ENCODE measurements at regions not wholly inside any gene's neighbourhood (a gene's known extent, or its start where the extent isn't known, plus 50 kb on each side); places are given as distances from the start of the nearest gene placed in this dataset.

DNA sequence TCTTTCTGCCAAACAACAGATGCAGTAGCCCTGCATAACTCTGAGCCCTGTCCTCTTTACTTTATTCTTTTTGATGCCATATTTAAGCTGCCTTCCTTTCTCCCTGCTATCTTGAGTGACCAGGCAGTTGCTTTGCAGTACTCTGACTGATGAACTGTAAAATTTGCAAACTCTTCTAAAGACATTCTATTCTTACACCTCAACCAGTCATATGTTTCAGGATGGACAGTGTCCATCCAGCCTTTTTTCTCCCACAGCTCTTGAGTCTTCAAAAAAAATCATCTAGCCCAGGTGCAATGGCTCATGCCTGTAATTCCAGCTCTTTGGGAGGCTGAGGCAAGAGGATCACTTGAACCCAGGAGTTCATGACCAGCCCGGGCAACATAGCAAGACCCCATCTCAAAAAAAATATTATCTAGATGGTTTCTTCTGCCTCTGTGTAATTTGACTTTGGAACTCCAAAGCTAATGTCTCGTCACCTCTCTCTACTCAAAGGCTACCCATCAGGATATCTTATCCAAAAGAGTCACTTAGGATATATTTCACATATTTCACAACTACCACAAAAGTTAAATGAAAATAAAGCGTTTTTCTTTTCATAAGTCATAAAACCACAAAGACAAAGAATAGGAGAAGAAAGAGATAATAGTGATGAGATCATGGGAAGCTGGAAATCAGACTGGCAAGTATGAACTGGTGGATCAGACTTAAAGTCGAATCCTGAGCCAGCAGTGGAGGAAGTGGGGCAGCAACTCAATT is 54.6 kb upstream of the IPO9 start:
- DNase-seq, result no peak

DNA sequence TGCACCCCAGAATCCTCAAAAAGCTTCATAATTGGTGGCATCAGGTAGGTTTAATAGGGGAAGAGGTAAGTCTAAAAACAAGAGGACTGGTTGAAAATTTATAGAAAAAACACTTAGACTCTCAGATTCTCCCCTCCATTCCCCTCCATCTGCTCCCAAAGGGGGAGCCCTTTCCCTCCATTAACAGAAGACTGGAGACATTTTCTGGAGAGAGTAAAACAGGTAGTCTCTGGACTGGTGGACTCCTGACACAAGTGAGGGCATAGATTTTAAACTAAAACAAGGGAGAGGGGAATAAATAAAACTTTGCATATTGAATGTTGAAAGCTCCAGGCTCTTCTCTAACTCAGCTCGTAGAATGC is 54.0 kb upstream of the IPO9 start:
- DNase-seq, result no peak

DNA sequence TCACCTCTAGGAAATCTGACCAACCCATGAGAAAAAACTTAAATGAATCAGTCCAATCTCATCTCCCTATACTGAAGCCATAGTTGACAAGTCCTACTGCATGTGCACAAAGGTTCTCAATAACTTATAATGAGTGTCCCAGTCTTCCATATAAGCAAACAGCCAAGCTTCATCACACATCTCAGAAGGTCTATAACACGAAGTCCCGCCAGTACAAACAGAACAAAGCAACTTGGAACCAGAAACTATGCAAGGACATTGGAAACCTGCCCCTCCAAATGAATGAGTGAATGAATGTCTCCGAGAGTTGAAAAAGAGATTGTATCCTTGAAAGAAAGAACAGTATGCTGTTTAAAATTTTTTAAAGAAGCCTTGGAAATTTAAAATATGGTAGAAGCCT is 53.6 kb upstream of the IPO9 start:
- DNase-seq, result no peak

DNA sequence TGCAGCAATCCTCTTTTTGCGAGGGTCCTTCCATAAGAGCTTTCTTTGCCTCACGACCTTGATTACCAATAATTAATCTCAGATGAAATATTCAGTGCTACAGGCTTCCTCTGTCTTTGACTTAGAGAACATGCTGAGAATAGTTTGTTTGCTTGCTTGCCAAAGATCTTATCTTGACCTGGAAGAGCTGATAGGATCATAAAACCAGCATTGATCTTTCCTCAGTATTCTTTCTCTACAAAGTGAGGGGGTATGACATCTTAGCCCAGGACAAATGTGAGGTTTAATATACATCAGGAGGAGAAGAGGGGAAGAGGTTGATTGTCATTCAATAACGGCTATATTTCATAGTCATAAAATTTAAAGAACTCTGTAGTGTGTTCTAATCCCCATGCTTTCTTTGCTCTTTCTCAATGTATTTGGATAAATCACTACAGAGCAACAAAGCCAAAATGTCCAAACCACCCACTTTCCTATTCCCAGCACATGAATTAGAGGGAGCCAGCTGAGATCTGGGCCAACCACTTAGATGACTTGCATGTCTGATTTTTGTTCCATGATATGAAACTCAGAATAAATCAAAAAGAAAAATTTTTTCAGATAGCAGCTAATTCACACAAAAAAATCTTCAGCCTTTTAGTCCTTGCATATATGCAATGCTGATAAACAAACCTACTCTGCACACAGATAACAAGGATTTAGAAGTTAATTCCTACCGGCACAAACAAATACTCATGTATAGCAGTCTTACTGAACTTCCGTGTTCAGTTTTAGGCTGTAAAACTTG is 50.5 kb upstream of the IPO9 start:
- DNase-seq, result no peak
